Gastroesophageal sphincter (tissue), 4 donors: ENCODE measurements at regions not wholly inside any gene's neighbourhood (a gene's known extent, or its start where the extent isn't known, plus 50 kb on each side); places are given as distances from the start of the nearest gene placed in this dataset.

ENCODE experiments used
- ATAC-seq: fragments of 150-250 bp; one replicate; pipeline ENCODE4 v1.9.1; 2016; ENCODE audit warnings: mild to moderate bottlenecking, moderate library complexity
- H3K27ac ChIP-seq, 4 donors: fragments of 200-600 bp; sonication (generic) in 3 of 4; 1 replicate in 3 of 4; 2 replicates in 1 of 4; pipeline ENCODE4 v1.5.1; 2016 to 2019
- H3K27me3 ChIP-seq: fragments of 200-600 bp; sonication (generic); one replicate; pipeline ENCODE4 v1.5.1; 2019
- H3K36me3 ChIP-seq, 2 donors: fragments of 200-600 bp; sonication (generic); one replicate each; pipeline ENCODE4 v1.5.1; 2019; ENCODE audit warnings: control low read depth in 1 of 2
- H3K4me1 ChIP-seq, 3 donors: fragments of 200-600 bp; sonication (generic); 1 replicate in 2 of 3; 2 replicates in 1 of 3; pipeline ENCODE4 v1.5.1; 2016 to 2019; ENCODE audit warnings: control low read depth in 2 of 3
- H3K4me3 ChIP-seq, 2 donors: fragments of 200-600 bp; sonication (generic); one replicate each; pipeline ENCODE4 v1.5.1; 2019; ENCODE audit warnings: mild to moderate bottlenecking in 1 of 2, moderate library complexity in 1 of 2
- H3K9me3 ChIP-seq, 3 donors: fragments of 200-600 bp; sonication (generic); one replicate each; pipeline ENCODE4 v1.5.1; 2017 to 2019; ENCODE audit warnings: control low read depth in 2 of 3
- CTCF ChIP-seq, 4 experiments: fragments of 200-600 bp in 2 of 4; fragments of 450-650 bp in 2 of 4; sonication (generic) in 1 of 4; IDR thresholded peaks; one replicate each; pipeline ENCODE4 v1.5.1; 2017 to 2019; ENCODE audit warnings: antibody characterized with exemption in 4 of 4, mild to moderate bottlenecking in 2 of 4, moderate library complexity in 2 of 4
- EP300 ChIP-seq: sonication (generic); formaldehyde crosslinking; IDR thresholded peaks from one replicate; pipeline ENCODE4 v1.6.1; 2017; ENCODE audit warnings: antibody characterized with exemption, mild to moderate bottlenecking
- POLR2A ChIP-seq, 2 donors: fragments of 450-650 bp; IDR thresholded peaks; one replicate each; pipeline ENCODE4 v1.6.1; 2017; ENCODE audit warnings: antibody characterized with exemption in 2 of 2, mild to moderate bottlenecking in 2 of 2, moderate library complexity in 1 of 2
- POLR2AphosphoS5 ChIP-seq: sonication (generic); formaldehyde crosslinking; IDR thresholded peaks from one replicate; pipeline ENCODE4 v1.6.1; 2017; ENCODE audit warnings: antibody characterized with exemption
- WGBS, 2 donors: methylation state at CpG; one replicate each; pipeline ENCODE4 v1.1.5; 2018; ENCODE audit warnings: low coverage in 1 of 2; 5-methylcytosine and 5-hydroxymethylcytosine counted together

DNA sequence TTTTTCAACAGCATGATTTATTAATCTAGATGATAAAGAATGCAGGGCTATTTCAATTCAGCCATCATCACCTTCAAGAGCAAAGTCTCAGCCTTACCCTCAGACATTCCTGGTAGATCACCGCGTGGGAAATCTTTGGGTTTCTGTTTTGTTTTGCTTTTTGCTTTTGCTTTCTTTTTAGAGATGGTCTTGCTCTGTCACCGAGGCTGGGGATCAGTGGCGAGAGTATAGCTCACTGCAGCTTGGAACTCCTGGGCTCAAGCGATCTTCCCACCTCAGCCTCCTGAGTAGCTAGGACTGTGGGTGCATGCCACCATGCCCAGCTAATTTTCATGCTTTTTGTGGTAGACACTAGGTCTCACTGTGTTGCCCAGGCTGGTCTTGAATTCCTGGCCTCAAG, 289.7 kb downstream of the AJAP1 start:
- H3K27me3 ChIP-seq = peaks cover 2% of the 10 kb centered on the region
- peaks cover 0 to 11% (median 0%) of the 10 kb centered on the region in 3 donors for H3K4me1 ChIP-seq
- H3K36me3 ChIP-seq = no peaks in the 10 kb centered on the region
- 0 to 79% methylated on average over 1 to 5 of the region's 5 CpGs for WGBS, 2 donors
- H3K27ac ChIP-seq = no peak overlapping the region
- TF ChIP-seq EP300 (no peak), CTCF (IDR thresholded peaks at IDR 0.05) (no peak), POLR2AphosphoS5 (no peak), POLR2A (IDR thresholded peaks at IDR 0.05) (no peak)
- no peaks in the 10 kb centered on the region for H3K9me3 ChIP-seq
- no peak for ATAC-seq
- no peak overlapping the region for H3K4me3 ChIP-seq

GRCh38 chr1:4939266-4939665, 284.9 kb downstream of the AJAP1 start:
- H3K4me1 ChIP-seq = peaks cover 0 to 11% (median 0%) of the 10 kb centered on the region in 3 donors
- ATAC-seq = no peak
- no peaks in the 10 kb centered on the region for H3K9me3 ChIP-seq
- no peaks in the 10 kb centered on the region for H3K36me3 ChIP-seq
- no peaks in the 10 kb centered on the region for H3K27me3 ChIP-seq
- H3K4me3 ChIP-seq = no peak overlapping the region
- no peak overlapping the region for H3K27ac ChIP-seq
- 51 to 76% methylated on average over 3 to 5 of the region's 6 CpGs for WGBS, 2 donors
- no peak for TF ChIP-seq EP300
- no peak for TF ChIP-seq POLR2A (IDR thresholded peaks at IDR 0.05)
- TF ChIP-seq CTCF (IDR thresholded peaks at IDR 0.05) = no peak
- no peak for TF ChIP-seq POLR2AphosphoS5

GRCh38 chr1:4937876-4938534, 283.6 kb downstream of the AJAP1 start:
- no peaks in the 10 kb centered on the region for H3K27me3 ChIP-seq
- peaks cover 0 to 11% (median 0%) of the 10 kb centered on the region in 3 donors for H3K4me1 ChIP-seq
- TF ChIP-seq POLR2AphosphoS5 = no peak
- TF ChIP-seq CTCF (IDR thresholded peaks at IDR 0.05) = no peak
- TF ChIP-seq POLR2A (IDR thresholded peaks at IDR 0.05) = no peak
- no peak for TF ChIP-seq EP300
- ATAC-seq = no peak
- no peak overlapping the region for H3K4me3 ChIP-seq
- 83 to 97% methylated on average over 9 to 10 of the region's 11 CpGs for WGBS, 2 donors
- H3K9me3 ChIP-seq = no peaks in the 10 kb centered on the region
- no peak overlapping the region for H3K27ac ChIP-seq
- no peaks in the 10 kb centered on the region for H3K36me3 ChIP-seq

- Histone ChIP-seq H3K4me1 (no peaks in the 10 kb centered on the region), H3K27me3 (no peaks in the 10 kb centered on the region), H3K27ac (no peak overlapping the region), H3K9me3 (no peaks in the 10 kb centered on the region), H3K36me3 (no peaks in the 10 kb centered on the region), H3K4me3 (no peak overlapping the region)
- ATAC-seq = no peak
- TF ChIP-seq POLR2A (IDR thresholded peaks at IDR 0.05) (no peak), CTCF (IDR thresholded peaks at IDR 0.05) (no peak), POLR2AphosphoS5 (no peak), EP300 (no peak)
- WGBS, 2 donors = no CpG with 5 or more reads among the region's 4 CpGs
These were observed 281.4 kb downstream of the AJAP1 start for GRCh38 chr1:4935807-4936206.

GRCh38 chr1:4933232-4933631, 278.8 kb downstream of the AJAP1 start:
- ATAC-seq = no peak
- no peaks in the 10 kb centered on the region for H3K4me1 ChIP-seq
- TF ChIP-seq POLR2A (IDR thresholded peaks at IDR 0.05) (no peak), EP300 (no peak), POLR2AphosphoS5 (no peak), CTCF (IDR thresholded peaks at IDR 0.05) (no peak)
- H3K27ac ChIP-seq = no peak overlapping the region
- 67% methylated on average over 2 of the region's 2 CpGs; no CpG with 5 or more reads in 1 of the 2 donors for WGBS, 2 donors
- H3K9me3 ChIP-seq = no peaks in the 10 kb centered on the region
- H3K36me3 ChIP-seq = no peaks in the 10 kb centered on the region
- peaks cover 8% of the 10 kb centered on the region for H3K27me3 ChIP-seq
- H3K4me3 ChIP-seq = no peak overlapping the region
